Activated naive CD8-positive, alpha-beta T cell treated with anti-CD3 and anti-CD28 coated beads, Interleukin-2, amount 10 ng/mL, durations not matched to agents 7 days and 5 days (primary cell): ENCODE measurements at regions not wholly inside any gene's neighbourhood (a gene's known extent, or its start where the extent isn't known, plus 50 kb on each side); places are given as distances from the start of the nearest gene placed in this dataset.

Experiments used
- ATAC-seq: fragments of 150-1000 bp; cut with Tn5 transposase; one replicate; pipeline ENCODE4 v1.10.0; 2021; ENCODE audit warnings: low read depth, moderate library complexity
- POLR2A ChIA-PET: fragments of 350-600 bp; sonication (Branson Sonifier 250); formaldehyde crosslinking; loops from one replicate; lab custom pipeline; 2021; ENCODE audit warnings: antibody characterized with exemption; lab: Charles Lee
- DNase-seq: peaks from one replicate; pipeline ENCODE4 v3.0.0; 2021
- H3K27ac Mint-ChIP-seq: one replicate; pipeline ENCODE4 v1.8.0; 2022; ENCODE audit warnings: mild to moderate bottlenecking, mixed read lengths
- H3K27me3 Mint-ChIP-seq: one replicate; pipeline ENCODE4 v1.8.0; 2022; ENCODE audit warnings: mild to moderate bottlenecking, moderate library complexity, mixed read lengths
- H3K36me3 Mint-ChIP-seq: one replicate; pipeline ENCODE4 v1.8.0; 2021; ENCODE audit warnings: mild to moderate bottlenecking, mixed read lengths
- H3K4me1 Mint-ChIP-seq: one replicate; pipeline ENCODE4 v1.8.0; 2021; ENCODE audit warnings: mixed read lengths
- H3K4me3 Mint-ChIP-seq: one replicate; pipeline ENCODE4 v1.8.0; 2022; ENCODE audit warnings: mild to moderate bottlenecking, moderate library complexity, mixed read lengths
- H3K9me3 Mint-ChIP-seq: one replicate; pipeline ENCODE4 v1.8.0; 2021; ENCODE audit warnings: mixed read lengths

DNA sequence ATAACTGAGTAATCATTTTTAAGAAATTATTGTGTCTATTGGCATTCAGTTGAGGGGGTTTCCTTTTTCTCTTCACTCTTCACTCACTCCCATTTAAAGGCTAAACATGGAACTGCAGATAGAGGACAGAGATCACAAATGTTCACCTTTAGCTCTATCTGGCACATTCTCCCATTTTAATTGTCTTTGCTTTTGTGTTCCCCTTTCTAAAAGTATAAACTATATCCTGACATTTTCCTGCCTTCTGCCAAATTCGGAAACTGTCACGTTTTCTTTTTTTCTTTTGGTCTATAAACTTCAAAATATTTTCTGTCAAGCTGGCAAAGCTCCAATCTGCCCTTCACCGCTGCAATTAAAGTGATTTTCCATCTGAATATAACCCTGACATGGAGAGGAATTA is 219.8 kb upstream of the CDKN3 start:
- peaks cover 4% of the 10 kb centered on the region for H3K4me1 Mint-ChIP-seq
- H3K9me3 Mint-ChIP-seq: no peaks in the 10 kb centered on the region
- no peak for ATAC-seq
- H3K4me3 Mint-ChIP-seq: no peak overlapping the region
- peaks cover 47% of the 10 kb centered on the region for H3K27me3 Mint-ChIP-seq
- POLR2A ChIA-PET: no interaction called here
- no peak for DNase-seq
- H3K27ac Mint-ChIP-seq: no peak overlapping the region
- no peaks in the 10 kb centered on the region for H3K36me3 Mint-ChIP-seq

DNA sequence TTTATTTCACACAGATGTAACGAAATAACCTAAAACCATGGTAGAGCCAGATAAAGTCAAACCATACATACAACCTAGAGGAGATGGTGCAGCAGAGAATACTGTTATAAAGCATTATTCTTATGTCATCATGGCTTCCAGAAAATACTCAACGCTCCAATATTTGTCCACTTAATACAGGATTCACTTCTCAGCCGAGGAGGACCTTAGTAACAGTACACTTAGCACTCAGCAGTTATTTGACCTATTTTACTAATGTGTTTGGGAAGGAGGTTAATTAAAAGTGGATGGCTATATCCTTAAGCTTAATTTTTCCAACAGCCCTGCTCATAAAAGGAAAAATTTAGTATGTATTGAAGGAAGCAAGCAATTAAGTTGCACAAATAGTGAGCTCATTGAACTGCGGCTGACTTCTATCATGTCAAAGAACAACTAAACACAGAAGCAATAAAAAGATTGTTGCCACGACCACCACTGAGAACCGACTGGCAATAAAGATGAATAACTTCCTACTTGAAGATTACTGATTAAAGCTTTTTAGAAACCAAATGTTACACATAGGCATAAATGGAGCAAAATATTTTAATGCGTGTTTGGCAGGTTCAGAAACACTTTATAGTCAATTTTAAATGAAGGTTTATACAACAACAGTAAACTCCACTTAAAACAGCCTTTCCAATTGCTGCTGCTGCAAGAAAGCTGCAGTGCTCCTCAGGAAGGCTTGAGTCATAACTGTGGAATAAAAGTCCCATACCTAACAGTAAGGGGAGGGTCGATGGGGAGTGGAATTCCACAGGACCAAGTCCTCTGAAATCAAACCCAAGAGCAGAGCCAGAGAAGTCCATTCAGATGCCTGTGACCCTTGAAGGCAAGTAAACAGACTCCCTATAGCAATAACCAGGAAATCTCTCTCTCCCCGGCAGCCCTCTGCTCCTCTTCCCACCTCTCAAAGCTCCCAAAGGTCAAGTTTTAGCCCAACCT is 218.9 kb upstream of the CDKN3 start:
- Mint-ChIP-seq H3K36me3 (no peaks in the 10 kb centered on the region), H3K4me1 (peaks cover 2% of the 10 kb centered on the region), H3K9me3 (no peaks in the 10 kb centered on the region), H3K27me3 (peaks cover 47% of the 10 kb centered on the region), H3K4me3 (no peak overlapping the region), H3K27ac (no peak overlapping the region)
- DNase-seq (no peak), ATAC-seq (no peak)
- POLR2A ChIA-PET: no interaction called here

DNA sequence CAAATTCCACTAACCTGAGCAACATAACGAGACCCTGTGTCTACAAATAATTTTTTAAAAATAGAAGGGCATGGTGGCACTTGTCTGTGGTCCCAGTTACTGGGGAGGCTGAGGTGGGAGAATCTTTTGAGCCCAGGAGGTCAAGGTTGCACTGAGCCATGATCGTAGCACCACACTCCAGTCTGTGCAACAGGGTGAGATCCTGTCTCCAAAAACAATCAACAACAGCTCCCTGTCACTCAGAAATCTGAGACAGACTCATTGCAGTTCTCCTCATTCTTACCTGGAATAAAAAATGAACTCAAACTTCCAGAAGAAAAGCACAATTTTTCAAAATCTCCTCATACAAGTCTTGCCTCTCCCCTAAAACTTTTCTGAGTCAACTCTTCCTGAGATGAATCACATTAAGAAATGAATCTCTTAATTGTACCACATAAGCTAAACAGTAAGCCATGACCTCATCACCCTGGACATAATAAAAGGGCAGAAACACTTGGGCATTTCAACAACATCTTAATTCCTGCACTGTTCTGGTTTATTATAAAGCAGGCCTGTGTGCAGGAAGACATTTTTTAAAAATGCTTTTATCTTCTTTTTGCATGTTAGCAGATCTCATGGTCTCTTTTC is 214.3 kb upstream of the CDKN3 start:
- Mint-ChIP-seq H3K4me3 (no peak overlapping the region), H3K9me3 (no peaks in the 10 kb centered on the region), H3K27me3 (peaks cover 38% of the 10 kb centered on the region), H3K36me3 (no peaks in the 10 kb centered on the region), H3K4me1 (no peaks in the 10 kb centered on the region), H3K27ac (no peak overlapping the region)
- no peak for ATAC-seq
- POLR2A ChIA-PET: no interaction called here
- no peak for DNase-seq

DNA sequence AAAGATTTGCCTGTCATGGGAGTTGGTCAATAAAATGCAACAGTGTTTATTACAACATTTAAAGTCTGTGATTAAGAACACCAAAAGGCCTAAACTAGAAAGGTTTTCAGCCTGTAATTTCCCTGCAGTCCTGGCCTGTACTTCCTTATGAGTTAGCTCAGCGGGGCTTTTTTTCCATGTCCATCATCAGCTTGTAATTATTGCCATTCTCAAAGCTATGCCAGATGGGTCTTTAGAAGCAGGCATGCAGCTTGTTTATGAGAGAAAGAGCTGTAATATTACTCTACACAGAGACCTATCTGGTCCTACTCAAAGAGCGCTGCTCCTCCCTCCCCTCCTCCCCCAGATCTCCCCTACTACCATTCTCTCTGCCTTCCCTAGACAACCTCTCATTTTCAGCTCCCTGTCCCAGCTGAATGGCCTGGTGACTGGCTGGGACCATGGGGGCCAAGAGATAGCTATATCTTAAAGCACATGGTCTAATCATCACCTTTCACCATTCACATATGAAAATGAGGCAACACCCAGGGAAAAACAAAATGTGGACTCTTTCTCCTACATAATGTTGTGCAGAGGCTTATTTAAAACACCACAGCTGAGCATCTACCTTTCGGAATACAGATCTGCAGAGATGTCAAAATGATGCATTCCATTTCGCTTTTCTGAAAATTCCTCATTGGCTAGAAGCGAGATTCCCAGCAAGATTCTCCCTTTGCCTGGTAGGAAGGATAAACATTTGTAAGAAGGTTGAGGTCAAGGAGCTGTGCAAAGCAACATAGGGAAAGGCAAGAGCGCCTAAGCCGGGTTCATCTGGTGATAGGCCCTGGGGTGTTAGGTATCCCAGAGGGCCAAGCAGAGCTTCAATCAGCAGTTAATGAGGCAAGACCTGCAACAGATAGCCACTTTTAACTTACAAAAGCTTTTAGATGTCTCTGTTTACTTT is 209.7 kb upstream of the CDKN3 start:
- peaks cover 16% of the 10 kb centered on the region for H3K27me3 Mint-ChIP-seq
- H3K4me3 Mint-ChIP-seq: no peak overlapping the region
- peaks cover 4% of the 10 kb centered on the region for H3K4me1 Mint-ChIP-seq
- H3K27ac Mint-ChIP-seq: no peak overlapping the region
- no peak for ATAC-seq
- H3K36me3 Mint-ChIP-seq: no peaks in the 10 kb centered on the region
- POLR2A ChIA-PET: no interaction called here
- DNase-seq: no peak
- no peaks in the 10 kb centered on the region for H3K9me3 Mint-ChIP-seq

DNA sequence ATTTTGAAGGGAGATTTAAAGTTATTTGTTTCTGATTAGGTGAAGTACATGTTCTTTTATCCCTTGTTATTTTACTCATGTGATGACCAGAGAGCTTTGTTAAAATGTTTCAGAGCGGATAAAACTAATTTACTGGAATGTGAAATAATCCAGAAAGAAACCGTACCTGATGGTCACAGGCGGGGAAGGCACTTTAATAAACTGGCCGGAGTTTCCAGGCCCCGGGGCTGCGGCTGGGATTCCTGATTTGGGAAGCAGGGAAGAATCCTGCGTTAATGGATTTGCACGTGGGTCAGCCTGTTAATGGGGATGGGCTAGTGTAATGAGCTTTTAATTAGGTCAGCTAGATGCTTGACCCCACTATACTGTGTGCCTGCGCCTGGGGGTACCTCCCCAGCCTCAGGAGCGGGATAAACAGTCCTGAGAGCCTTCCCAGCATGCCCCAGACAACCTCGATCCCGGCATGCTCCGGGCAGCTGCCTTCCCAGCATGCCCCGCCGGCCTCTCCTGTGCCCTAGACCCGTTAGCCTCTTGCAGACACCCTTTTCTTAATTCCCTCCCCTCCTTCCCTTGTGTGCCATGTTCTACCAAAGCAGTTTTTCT is 208.6 kb upstream of the CDKN3 start:
- Mint-ChIP-seq H3K4me1 (peaks cover 4% of the 10 kb centered on the region), H3K36me3 (no peaks in the 10 kb centered on the region), H3K27me3 (peaks cover 14% of the 10 kb centered on the region), H3K27ac (no peak overlapping the region), H3K4me3 (no peak overlapping the region), H3K9me3 (no peaks in the 10 kb centered on the region)
- POLR2A ChIA-PET: no interaction called here
- DNase-seq (no peak), ATAC-seq (no peak)

DNA sequence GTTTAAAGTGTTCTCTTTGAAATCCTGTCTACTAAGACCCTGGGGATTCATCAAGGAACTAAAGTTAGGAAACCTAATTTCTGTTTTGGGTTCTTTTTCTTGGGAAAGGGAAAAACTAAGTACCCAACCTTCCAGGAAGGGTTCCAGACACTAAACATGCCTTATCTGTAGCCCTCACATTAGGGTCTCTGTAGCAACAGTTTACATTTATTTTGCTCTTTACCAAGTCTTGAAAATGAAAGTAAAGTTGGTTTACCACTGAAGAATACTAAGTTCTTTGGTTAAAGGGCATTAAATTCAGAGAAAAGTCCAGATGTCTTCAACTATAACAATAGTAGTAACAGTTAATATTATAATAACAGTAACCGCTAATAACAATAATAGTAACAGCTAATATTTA is 207.5 kb upstream of the CDKN3 start:
- Mint-ChIP-seq H3K9me3 (no peaks in the 10 kb centered on the region), H3K4me1 (peaks cover 4% of the 10 kb centered on the region), H3K4me3 (no peak overlapping the region), H3K36me3 (no peaks in the 10 kb centered on the region), H3K27me3 (peaks cover 7% of the 10 kb centered on the region), H3K27ac (no peak overlapping the region)
- DNase-seq (no peak), ATAC-seq (no peak)
- POLR2A ChIA-PET: no interaction called here

DNA sequence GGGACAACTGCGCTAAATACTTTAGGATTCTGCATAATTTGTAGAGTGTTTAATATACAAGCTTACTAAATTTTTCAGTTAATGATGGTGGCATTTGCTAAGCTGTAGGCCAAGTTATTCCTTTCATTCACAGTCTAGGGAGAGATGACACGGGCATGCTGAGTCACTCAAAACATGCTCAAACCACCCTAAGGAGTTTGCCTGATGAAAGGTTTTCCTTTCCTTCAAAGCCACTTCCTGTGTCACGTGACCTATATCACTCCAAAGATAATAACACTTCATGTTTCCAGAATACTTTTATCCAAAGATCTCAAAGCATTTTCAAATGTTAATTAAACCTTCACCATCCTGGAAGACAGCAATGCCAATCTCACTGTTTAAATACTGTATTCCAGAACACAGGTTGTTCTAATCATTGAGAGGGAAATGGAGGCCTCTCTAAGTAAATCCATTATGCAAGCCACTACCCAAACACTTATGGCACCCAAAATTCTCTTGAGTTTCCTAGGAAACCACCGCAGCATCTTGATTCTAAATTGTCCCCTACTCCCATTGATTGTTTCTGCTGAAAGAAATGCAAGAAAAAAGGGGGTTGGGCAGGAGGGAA is 207.0 kb upstream of the CDKN3 start:
- Mint-ChIP-seq H3K36me3 (no peaks in the 10 kb centered on the region), H3K4me3 (no peak overlapping the region), H3K27ac (no peak overlapping the region), H3K4me1 (peaks cover 4% of the 10 kb centered on the region), H3K9me3 (no peaks in the 10 kb centered on the region), H3K27me3 (peaks cover 6% of the 10 kb centered on the region)
- POLR2A ChIA-PET: no interaction called here
- ATAC-seq (no peak), DNase-seq (no peak)

DNA sequence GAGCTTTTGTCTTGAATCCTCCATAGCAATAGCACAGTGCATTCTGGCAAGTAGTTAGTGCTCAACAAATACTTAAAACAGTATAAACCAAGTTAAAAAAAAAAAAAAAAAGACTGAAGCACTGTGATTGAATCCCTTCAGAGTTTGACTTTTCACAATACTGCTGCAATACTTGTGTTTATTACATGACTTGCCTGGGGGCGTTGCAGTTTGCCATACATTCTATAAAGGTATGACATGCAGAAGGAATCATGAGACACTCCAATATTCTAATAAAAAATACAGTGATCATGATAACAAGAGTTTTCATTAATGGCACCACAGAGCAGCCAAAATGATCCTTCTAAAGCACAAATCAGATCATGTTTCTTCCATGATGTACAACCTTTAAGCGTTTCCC is 205.0 kb upstream of the CDKN3 start:
- peaks cover 2% of the 10 kb centered on the region for H3K27me3 Mint-ChIP-seq
- ATAC-seq: no peak
- H3K9me3 Mint-ChIP-seq: no peaks in the 10 kb centered on the region
- peaks cover 4% of the 10 kb centered on the region for H3K4me1 Mint-ChIP-seq
- no peaks in the 10 kb centered on the region for H3K36me3 Mint-ChIP-seq
- no peak for DNase-seq
- H3K4me3 Mint-ChIP-seq: no peak overlapping the region
- H3K27ac Mint-ChIP-seq: no peak overlapping the region
- POLR2A ChIA-PET: no interaction called here

DNA sequence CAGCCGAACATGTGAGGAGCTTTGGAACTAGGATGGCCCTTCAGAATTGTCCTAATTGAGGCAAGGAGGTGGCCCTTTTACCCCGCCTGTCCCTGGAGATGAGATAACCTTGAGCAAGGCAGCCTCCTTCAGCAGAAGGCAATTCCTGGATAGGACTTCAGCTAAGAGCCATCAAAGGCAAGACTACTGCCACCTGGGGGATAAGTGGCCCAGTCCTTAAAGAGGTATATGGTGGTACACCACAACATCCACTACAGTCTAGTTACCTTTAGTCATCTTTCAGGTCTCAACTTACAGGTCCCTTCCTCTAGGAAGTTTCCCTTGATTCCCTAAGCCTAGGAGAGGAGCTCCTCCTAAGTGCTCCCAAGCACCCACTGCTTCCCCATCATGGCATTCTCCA is 204.2 kb upstream of the CDKN3 start:
- no peaks in the 10 kb centered on the region for H3K9me3 Mint-ChIP-seq
- H3K4me1 Mint-ChIP-seq: peaks cover 4% of the 10 kb centered on the region
- H3K27ac Mint-ChIP-seq: no peak overlapping the region
- ATAC-seq (no peak), DNase-seq (no peak)
- POLR2A ChIA-PET: no interaction called here
- H3K27me3 Mint-ChIP-seq: peaks cover 2% of the 10 kb centered on the region
- H3K36me3 Mint-ChIP-seq: no peaks in the 10 kb centered on the region
- H3K4me3 Mint-ChIP-seq: no peak overlapping the region

DNA sequence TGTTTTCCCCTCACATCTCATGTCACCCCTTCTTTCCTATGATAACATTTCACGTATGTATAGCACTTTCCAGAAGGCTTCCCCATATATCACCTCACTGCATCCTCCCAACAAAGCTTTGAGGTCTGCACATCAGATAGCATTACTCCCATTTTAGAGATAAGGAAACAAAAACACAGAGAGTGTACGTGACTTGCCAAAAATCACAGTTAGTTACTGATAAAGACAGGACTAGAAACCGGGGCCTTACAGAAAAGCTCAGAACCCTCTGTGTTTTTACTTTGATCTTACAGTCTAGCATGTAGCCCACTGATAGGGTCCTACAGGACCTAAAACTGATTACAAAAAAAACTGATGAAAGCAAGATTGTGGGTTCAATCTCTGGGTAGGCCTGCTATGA is 202.9 kb upstream of the CDKN3 start:
- Mint-ChIP-seq H3K4me3 (no peak overlapping the region), H3K27ac (no peak overlapping the region), H3K36me3 (no peaks in the 10 kb centered on the region), H3K9me3 (no peaks in the 10 kb centered on the region), H3K4me1 (peaks cover 4% of the 10 kb centered on the region), H3K27me3 (no peaks in the 10 kb centered on the region)
- POLR2A ChIA-PET: no interaction called here
- DNase-seq: no peak
- no peak for ATAC-seq

DNA sequence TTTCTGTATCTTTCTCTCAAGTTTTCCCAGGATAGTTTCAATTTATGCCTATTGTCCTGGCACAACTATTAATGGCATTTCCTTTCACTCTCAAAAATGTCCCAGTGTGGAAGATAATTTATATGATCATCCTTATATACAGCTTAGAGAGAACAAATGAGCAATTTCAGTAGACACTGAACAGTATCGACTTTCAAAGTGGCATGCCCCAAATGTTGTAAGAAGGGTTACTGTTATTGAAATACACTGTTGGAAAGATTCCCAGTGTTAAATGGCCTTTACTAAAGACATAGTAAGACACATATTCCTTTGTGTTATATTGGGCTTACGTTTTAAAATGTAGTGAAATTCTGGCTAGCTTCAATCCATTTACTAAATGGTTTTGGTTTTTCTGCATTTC is 202.3 kb upstream of the CDKN3 start:
- ATAC-seq (no peak), DNase-seq (no peak)
- Mint-ChIP-seq H3K36me3 (no peaks in the 10 kb centered on the region), H3K27me3 (no peaks in the 10 kb centered on the region), H3K27ac (no peak overlapping the region), H3K4me3 (no peak overlapping the region), H3K9me3 (no peaks in the 10 kb centered on the region), H3K4me1 (peaks cover 4% of the 10 kb centered on the region)
- POLR2A ChIA-PET: no interaction called here

DNA sequence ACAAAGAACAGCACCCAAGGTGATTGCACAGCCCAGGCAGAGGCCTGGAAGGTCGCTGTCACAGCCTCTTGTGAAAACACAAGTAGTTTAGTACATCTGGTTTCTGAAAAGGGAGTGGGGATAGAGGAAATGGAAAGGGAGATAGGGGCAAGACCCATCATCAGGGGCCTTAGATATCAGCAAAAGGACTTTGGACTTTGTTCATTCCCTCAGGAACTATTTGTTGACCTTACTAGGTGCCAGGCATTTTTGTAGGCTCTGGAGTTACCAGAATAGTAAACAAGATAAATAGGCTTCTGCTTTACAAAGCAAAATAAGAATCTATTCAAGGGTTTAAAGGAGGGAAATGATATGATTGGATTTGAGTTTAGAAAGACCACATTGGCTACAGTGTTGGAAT is 199.4 kb upstream of the CDKN3 start:
- H3K9me3 Mint-ChIP-seq: no peaks in the 10 kb centered on the region
- POLR2A ChIA-PET: no interaction called here
- H3K4me3 Mint-ChIP-seq: no peak overlapping the region
- H3K36me3 Mint-ChIP-seq: no peaks in the 10 kb centered on the region
- no peak for DNase-seq
- no peak overlapping the region for H3K27ac Mint-ChIP-seq
- ATAC-seq: no peak
- no peaks in the 10 kb centered on the region for H3K4me1 Mint-ChIP-seq
- no peaks in the 10 kb centered on the region for H3K27me3 Mint-ChIP-seq

DNA sequence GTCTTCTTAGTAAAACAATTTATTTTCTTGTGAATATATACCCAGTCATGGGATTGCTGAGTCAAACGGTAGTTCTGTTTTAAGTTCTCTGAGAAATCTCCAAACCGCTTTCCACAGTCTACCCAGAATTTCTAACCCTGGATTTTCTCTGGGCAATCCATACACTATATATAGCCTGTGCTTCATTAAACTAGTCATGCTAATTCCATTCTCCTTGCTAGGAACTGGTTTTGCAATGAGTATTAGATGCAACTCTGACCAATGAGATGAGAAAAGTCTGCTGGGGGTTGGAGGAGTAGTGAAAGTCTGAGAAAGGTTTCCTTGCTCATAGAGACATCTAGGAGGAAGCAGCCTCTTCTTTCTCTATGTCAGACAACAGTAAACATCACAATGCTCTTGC is 196.1 kb upstream of the CDKN3 start:
- POLR2A ChIA-PET: no interaction called here
- Mint-ChIP-seq H3K4me3 (no peak overlapping the region), H3K36me3 (no peaks in the 10 kb centered on the region), H3K4me1 (no peaks in the 10 kb centered on the region), H3K27me3 (no peaks in the 10 kb centered on the region), H3K27ac (no peak overlapping the region), H3K9me3 (no peaks in the 10 kb centered on the region)
- DNase-seq (no peak), ATAC-seq (no peak)
